GM19468 (cell line): ENCODE measurements at regions not wholly inside any gene's neighbourhood (a gene's known extent, or its start where the extent isn't known, plus 50 kb on each side); places are given as distances from the start of the nearest gene placed in this dataset.
"Not testable (repeated sequence)": the region's sequence is repeated elsewhere in the genome, so short reads cannot be mapped to it uniquely, and the experiment has no call there.

Source experiments
- ATAC-seq: cut with Tn5 transposase; IDR thresholded peaks from one replicate; pipeline ENCODE4 v1.9.1; 2021; ENCODE audit warnings: mild to moderate bottlenecking, moderate library complexity, moderate number of reproducible peaks; ENCODE audit not compliant: unreplicated experiment; ENCODE audit errors: extremely low read depth

DNA sequence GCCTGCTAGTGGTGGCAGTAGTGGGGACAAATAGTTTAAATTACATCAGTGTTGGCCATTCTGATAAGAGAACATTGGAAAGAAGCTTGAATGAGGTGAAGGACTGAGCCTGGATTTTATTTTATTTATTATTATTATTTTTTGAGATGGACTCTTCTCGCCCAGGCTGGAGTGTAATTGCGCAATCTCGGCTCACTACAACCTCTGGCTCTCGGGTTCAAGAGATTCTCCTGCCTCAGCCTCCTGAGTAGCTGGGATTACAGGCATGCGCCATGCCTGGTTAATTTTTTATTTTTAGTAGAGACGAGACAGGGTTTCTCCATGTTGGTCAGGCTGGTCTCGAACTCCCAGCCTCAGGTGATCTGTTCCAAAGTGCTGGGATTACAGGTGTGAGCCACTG lies 739.4 kb downstream of the AACS start:
- no peak for ATAC-seq

DNA sequence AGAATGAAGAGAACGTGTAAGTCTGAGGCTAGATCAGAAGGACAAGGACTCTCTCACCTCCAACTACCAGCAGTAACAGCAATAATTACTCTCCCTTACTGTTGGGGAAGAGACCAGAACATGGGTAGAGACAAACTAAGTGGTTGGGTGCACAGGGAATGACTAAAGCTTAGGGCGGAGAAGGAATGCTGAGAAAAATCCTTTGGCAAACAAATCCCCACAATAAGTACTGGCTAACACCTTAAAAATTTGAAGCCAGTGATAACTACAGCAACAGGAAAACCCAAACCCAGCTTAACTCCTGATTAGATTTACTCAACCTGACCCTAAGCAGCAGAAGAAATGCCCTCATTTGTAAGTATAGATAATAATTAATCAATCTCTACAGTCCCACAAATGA lies 759.0 kb downstream of the AACS start:
- ATAC-seq: no peak

DNA sequence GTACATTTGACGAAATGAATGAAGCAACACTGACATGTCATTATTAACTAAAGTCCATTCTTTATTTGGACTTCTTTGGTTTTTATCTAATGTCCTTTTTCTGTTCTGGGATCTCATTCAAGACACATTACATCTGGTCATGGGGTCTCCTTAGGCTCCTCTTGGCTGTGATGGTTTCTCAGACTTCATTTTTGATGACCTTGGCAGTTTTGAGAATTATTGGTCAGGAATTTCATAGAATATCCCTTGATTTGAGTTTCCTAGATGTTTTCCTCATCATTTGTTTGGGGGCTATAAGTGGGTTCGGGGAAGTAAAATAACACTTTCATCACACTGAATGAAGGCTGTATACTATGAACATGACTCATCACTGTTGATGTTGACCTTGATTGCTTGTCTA lies 770.6 kb downstream of the AACS start:
- ATAC-seq: no peak

DNA sequence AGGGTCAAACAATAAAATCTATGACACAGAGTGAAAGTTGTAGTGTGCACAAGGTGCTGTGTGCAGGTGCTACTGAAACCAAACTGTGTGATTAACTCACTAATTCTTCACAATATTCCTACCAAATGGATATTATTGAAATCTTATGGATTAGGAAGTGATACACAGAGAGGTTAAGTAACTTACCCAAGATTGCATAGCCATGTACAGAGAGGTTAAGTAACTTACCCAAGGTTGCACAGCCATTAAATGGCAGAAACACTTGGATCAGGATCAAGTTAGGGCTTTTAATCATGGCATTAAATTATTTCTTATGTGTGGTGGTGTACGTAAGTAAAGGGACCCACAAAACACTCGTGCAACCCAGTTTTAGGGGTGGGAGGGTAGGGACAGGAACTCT lies 771.4 kb downstream of the AACS start:
- no peak for ATAC-seq

DNA sequence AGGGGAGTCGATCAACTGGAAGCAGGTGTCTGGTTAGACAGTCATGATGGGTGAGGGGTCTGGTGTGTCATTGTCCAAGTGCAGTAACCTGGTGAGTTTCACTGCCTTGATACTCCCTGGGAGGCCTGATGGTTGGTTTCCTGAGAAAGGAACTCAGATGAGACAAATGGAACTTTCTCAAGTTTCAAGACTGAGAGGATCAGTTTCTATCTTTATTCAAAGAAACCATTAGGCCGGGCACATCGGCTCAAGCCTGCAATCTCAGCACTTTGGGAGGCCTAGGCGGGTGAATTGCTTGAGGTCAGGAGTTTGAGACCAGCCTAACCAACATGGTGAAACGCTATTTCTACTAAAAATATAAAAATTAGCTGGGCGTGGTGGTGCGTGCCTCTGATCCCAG lies 776.1 kb downstream of the AACS start:
- ATAC-seq: no peak

DNA sequence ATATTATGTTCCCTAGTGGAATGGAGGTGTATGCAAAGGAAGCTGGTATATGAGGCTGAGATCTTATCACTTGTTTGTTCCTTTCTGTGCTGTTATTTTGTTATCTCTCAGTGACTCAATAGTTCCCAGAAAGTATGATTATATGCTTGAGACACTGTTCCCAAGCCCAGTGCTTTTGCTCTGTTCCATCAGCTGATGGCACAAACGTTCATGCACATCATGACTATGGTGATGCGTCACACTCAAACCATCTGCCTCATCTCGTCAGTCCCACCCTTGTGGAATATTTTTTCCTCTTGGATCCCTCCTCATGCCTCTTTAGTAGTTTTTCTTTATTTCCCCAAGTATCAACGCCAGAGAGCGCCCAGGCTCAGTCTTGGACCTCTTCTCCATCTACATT lies 786.9 kb downstream of the AACS start:
- ATAC-seq: no peak

DNA sequence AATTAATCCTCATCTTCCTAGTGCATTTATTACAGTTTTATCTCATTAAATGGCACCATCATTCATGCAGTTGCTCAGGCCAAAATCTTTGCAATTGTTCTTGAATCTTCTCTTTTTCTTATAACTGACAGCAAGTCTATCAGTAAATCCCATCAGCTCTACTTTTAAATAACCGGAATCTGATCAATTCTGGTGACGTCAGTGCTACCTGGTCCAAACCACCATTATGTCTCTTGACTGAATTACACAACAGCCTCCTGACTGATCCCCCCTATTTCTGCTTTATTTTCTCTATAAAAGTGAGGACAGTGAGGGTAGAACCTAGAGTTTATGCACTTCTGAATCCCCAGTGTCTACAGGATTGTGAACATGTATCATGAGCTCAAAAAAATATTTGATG lies 787.4 kb downstream of the AACS start:
- no peak for ATAC-seq

DNA sequence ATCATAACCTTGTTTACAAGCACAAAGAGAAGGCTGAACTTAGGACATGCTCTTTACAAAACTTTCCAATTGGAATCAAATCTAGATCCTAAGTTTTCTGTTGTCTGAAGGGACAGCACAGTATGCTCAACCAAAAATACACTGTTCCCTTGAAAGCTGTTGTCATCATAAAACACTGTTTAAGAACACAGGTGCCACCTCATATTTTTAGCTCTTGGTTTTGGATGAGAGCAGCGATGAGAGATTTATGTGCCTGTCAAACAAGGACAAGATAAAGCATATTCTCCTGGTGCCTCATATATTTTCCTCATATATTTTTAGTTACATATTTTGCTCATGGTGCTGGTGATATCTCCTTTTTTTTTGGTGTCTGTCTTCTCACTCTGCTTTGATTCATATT lies 788.4 kb downstream of the AACS start:
- ATAC-seq: no peak

DNA sequence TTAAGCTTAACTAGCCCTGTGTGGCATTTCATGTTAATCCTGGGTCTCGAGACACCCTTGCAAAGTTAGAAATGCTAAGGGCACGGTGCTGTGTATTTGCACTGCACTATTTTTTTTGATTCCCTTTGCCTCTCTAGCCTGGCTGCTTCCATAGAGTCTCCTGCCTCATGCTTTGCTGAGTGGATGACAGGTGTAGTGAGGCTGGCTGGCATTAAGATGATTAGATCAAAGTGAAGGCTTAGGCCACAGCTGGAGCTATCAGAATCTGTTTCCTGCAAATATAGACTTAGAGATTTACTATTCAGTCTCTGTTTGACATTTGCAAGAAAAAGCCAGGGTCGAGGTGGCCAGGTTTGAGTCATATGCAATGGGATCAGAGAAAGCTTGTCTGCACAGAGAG lies 791.1 kb downstream of the AACS start:
- no peak for ATAC-seq

DNA sequence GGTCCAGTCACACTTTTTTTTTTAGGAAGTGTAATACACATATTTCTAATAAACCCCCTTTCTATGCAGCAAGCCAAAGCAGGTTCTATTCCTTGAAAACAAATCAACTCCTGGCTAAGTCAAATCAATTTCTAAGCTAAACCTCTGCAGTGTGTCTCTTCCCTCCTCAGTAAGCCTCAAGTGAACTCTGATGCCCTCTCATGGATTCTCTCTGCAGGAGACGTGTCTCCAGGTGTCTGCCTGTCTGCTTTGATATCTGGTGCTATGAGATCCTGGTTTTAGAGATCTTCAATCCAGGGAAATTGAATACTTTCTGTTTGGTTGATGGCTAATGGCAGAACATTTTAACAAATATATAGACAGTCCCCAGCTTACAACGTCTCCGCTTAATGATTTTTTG lies 791.7 kb downstream of the AACS start:
- ATAC-seq: no peak

DNA sequence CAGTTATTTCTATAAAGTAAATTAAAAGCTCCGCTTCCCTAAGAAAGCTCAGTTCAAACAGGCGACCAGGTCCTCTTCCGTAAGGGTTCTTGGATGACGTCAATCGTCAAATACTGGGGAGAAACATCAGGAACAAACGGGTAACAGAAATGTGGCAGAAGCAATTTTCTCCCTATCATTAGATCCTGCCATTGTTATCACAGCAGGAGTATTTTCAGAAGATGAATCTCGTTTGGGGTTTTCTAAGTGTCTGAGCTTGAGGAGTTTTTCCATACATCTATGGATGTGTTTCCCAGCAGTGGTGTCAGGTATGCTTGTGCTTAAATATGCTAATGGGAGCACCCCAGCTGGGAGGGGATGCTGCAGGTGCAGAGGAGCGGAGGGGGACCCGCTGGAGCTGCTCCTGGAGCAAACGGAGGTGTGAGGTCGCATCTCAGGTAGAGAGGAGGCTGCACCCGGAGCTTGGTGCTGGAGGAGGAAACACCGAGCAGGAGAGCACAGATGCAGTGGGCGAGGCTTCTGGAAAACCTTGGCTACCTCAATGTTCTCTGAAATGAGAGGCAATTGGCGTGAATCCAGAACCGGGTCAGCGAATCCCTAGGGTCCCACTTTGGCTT lies 795.5 kb downstream of the AACS start:
- no peak for ATAC-seq

DNA sequence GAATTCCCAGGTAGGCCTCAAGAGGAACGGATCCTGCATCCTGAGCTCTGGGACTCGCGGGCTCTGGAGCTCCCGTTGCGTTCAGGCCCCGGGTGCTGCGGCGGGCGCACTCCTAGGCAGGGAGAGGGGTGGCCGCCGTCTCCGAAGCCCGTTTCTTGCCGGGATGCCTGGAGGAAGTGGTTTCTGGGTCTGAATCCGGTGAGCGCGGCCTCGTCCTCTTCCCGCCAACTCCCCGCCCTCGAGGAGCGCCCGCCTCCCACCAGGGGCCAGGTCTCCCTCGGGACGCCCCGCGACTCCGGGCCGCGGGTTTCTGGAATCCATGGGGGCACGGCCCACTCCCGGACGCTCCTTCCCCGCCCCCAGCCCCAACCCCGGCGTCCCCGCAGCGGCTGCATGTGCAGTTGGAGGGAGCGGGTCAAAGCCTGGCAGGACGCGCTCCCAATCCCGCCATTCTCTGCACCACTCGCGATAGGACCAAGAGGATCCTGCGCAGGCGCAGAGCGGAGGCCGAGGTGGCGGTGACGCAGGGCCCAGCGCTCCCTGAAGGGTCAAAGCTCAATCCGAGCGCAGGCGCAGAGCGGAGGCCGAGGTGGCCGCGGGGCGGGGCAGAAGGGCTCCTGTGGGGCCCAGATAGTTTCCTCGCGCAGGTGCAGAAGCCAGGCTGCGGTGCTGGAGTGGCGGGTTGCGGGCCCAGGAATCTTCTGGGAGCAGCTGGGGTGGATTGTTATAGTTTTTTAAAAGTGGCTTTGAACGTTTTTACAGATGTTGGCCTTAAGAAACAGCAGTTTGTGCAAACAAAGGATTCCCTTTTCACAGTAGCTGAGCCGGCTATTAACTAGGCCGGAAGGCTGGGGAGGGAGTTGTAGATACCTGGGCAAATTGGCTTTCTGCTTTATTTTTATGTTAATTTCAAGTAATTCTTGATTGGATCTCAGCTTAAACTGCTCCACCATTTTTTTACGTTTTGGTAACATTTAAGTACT lies 796.4 kb downstream of the AACS start:
- no peak for ATAC-seq

DNA sequence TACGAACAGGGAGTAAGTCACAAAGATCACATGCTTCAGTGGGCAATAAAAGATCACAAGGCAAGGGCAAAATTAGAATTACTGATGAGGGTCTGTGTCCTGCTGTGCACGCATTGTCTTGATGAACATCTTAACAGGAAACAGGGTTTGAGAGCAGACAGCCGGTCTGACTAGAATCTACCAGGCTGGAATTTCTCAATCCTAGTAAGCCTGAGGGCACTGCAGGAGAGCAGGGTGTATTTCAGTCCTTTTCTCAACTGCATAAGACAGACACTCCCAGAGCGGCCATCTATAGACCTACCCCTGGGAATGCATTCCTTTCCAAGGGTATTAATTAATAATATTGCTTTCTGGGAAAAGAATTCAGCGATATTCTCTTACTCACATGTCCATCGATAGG lies 800.0 kb downstream of the AACS start:
- not testable (repeated sequence) for ATAC-seq

DNA sequence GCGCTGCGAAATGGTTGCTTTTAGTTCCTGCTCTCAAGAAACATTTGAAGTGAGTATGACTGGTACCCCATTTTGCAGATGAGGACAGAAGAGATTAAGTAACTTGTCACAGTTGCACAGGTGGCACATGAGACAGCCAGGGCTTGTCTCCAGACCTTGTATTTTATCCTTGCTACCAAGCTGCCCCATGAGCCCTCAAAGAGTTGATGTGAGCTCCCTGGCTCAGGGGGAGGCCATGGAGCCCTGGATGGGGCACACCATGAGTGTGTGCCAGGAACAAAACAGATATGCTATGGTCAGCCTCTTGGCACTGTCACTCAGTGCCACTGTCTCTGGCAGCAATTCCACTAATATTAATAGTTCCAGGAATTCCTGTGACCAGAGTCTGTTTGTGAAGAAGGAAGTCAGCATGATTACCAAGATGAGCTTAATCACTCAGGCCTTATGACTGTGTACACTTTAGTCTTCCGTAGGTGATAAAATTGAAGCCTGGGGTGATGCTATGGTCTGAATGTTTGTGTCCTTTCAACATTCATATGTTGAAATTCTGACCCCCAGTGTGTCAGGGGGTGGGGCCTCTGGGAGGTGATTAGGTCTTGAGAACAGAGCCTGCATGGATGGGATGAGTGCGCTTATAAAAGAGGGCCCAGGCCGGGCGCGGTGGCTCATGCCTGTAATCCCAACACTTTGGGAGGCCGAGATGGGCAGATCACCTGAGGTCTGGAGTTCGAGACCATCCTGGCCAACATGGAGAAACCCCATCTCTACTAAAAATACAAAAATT lies 806.8 kb downstream of the AACS start:
- ATAC-seq: no peak

DNA sequence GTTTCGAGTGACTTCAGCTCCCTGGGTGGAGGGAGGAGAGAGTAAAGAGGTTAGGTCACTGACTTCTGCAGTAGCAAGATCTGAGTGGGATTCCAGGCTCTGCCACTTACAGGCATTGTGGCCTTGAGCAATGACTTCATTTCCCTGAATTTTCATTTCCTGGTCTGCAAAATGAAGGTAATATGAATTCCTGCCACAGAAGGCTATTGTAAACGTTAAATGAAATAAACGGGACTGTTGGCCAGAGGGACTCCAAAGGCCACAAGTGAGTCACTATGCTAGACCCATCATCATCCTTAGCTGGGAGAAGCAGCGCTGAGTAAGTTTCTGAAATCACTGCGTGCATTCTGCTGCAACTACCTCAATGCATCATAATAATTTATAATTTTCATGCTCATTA lies 807.8 kb downstream of the AACS start:
- ATAC-seq: no peak

DNA sequence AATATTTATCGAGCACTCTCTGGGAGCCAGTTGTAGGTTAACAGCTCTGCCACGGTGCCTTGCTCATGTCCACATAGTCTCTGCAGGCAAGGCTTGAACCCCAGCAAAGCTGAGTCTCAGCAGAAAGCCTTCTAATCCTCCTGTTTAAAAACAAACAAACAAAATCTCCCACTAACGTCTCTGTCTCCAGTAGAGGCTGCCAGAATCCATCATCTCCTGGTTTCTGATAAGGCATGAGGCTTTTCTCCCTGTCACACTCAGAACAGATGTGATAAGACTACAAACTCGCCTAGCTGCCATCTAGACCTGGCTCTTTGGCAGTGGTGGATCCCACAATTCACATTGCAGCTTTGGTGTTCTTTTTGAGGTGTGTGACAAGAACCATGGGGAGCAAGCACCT lies 813.2 kb downstream of the AACS start:
- ATAC-seq: no peak

DNA sequence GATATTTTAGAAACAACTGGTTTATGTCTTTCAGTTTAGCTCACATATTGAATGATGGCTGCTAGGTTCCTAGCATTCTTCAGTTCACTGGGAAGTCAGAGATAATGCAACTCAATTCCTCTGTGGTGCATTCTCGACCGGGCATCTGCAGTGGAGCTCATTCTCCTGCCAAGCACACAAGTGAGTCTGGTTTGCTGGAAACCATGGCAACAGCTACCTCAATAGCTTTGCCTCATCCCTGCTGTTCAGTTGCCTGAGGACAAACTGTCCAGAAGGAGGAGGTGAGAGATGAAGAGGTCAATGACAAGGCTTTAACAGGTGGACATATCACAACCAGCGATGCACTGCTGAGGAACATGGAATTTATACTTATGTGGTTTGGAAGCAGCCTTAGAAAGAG lies 816.9 kb downstream of the AACS start:
- ATAC-seq: no peak

DNA sequence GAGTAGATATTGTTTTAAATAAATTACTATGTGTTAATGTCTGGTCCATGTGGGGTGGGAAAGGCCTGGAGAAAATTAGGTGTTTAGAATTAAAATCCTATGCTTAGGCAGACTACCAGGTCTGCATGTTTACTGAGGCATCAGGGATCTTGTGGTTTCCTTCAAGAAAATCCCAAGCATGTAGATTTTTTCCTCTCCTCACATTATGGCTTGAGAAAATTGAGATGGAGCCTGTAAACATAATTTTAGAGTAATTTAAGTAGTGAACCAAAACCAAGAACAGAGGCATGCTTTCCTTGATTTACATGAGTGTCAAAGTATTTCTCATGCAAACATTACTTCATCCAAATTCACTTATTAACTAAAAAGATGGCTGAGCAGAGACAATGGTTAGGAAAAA lies 823.7 kb downstream of the AACS start:
- no peak for ATAC-seq

DNA sequence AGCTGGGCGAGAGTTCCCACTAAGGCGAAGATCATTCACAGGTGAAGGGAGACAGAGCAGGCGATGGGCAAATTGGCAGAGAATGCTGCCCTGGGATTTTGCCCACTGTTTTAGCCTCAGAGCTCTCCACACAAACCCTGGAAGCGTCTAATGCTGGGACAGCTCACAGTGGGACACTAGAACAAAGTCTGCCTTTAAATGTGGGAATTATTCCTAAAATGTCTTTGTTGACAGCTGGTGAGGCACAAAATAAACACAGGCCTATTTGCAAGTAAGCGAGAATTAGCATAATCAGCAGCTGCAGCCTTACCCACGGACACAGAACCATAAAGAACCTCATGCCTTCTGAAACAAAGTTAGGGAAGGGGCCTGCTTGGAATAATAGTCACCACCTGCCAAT lies 824.5 kb downstream of the AACS start:
- no peak for ATAC-seq

DNA sequence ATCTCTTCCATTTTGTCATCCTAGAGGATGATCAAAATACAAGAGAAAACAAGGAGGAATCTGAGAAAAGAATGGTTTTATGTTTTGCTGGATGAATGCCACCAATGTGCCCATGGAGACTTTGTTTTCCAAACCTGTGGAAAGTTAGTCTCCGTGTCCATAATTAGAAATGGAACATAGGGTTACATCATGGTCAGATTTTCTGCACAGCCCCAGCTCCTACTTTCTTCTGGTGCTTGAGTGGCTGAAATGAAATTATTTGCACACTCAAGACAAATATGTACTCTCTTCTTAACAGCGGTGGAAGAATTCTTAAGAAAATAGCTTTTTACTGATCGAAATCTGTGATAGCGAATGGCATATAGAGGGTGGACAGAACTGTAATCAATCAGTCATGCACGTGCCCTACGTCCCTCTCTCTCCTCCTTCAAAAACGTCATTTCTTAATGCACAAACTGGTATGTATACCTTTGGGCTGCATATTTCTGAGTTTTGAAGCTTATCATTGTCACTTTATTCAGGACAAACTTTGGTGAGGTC lies 825.2 kb downstream of the AACS start:
- ATAC-seq: no peak

DNA sequence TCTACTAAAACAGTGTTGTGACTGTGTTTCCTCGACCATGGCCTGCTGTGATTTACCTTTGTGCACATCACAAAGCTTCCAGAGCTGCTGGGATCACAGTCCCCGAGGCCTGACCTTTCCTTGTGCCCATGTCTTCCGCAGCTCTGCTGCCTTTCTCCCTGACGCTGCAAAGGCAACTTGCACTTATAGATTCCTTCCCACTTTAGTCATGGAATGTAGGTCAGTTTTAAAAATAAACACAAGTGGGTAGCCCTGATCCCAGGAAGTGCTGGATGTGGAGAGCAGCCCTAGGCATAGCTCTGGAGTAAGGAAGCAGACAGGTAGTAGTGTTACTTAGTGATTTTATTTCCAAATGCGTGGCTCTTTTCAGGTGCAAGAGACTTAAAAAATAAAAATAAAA lies 825.7 kb downstream of the AACS start:
- ATAC-seq: no peak
